Epidermal melanocyte (primary cell): ENCODE measurements at regions not wholly inside any gene's neighbourhood (a gene's known extent, or its start where the extent isn't known, plus 50 kb on each side); places are given as distances from the start of the nearest gene placed in this dataset.

Source experiments
- DNase-seq: peaks from one replicate; pipeline ENCODE4 v3.0.0; 2011; ENCODE audit warnings: low spot score; ENCODE audit not compliant: insufficient read length

GRCh38 chr4:181200076-181200475 is 1043.1 kb upstream of the TENM3 start:
- DNase-seq = no peak

- no peak for DNase-seq
Measured at GRCh38 chr4:181202240-181202639, 1041.0 kb upstream of the TENM3 start.

GRCh38 chr4:181204109-181204508 is 1039.1 kb upstream of the TENM3 start:
- no peak for DNase-seq

- no peak for DNase-seq
Measured at GRCh38 chr4:181213551-181213950, 1029.7 kb upstream of the TENM3 start.

GRCh38 chr4:181216501-181216900 is 1026.7 kb upstream of the TENM3 start:
- no peak for DNase-seq

GRCh38 chr4:181219783-181220416 is 1023.3 kb upstream of the TENM3 start:
- no peak for DNase-seq

- no peak for DNase-seq
Measured at GRCh38 chr4:181224852-181225251, 1018.4 kb upstream of the TENM3 start.

DNA sequence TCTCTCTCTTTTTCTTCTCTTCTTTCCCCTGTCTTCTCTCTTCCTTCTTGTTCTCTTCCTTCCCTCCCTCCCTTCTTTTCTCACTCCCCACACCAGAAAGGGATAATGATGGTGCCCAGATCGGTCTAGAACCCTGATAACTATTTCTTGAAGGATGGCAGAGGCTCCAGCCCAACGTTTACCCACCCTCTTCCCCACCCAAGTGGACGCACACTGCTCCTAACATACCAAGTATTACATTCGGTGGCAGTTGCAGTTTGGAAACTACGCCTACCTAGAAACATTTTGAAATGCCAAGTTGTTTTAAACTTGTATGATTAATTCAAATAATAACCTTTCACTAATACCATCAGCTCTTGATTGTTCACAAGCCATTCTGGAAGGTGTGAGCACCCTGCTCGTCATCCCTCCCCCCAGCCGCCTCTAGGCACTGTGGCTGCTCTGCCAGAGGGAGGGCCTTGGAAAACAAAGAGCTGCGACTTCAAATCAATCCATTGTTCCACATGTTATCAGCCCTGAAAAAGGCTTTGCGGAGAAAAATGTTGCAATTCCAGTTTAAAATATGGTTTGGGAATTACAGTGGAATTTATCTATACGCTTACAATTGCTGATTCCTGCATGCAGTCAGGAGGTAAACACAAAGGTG is 1017.5 kb upstream of the TENM3 start:
- DNase-seq = no peak

- no peak for DNase-seq
Measured at GRCh38 chr4:181234951-181235680, 1008.1 kb upstream of the TENM3 start.

DNA sequence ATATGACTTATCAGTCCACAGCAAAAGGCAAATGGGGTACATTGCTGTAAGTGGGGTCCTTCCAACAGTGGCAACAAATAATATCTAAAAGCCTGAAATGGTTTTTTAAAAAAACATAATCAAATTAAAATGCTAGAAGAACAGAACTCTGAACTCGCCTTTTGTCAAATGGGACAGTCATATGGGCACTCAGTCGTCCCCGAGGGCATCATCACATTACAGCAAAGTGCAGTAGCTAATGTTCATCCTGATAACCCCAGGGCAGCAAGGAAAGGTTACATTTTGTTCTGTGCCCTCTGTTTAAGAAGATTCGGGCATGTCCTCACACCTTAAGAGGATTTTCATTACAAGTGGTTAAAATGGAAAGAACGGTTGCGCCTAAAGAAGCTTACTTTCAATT is 997.9 kb upstream of the TENM3 start:
- DNase-seq = no peak

- no peak for DNase-seq
Measured at GRCh38 chr4:181249031-181249430, 994.2 kb upstream of the TENM3 start.

DNA sequence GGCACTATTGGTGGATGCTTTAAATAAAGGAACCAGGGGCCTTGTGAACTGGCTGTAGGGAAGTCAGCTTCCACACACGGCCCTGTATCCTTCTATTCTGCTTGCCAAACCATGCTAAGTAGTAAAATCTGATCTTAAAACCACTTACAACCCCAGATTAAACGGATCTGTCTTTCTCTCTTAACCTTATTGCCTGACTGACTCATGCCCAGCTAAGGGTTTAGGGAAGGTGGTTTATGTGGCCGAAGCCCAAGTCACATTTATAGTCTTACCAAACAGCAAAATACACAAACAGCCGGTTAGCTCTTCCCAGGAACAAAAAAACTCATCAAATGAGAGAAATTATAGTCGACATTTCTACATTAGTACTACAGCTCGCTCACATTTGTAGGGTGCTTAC is 988.4 kb upstream of the TENM3 start:
- no peak for DNase-seq

- no peak for DNase-seq
Measured at GRCh38 chr4:181258569-181258968, 984.6 kb upstream of the TENM3 start.

DNA sequence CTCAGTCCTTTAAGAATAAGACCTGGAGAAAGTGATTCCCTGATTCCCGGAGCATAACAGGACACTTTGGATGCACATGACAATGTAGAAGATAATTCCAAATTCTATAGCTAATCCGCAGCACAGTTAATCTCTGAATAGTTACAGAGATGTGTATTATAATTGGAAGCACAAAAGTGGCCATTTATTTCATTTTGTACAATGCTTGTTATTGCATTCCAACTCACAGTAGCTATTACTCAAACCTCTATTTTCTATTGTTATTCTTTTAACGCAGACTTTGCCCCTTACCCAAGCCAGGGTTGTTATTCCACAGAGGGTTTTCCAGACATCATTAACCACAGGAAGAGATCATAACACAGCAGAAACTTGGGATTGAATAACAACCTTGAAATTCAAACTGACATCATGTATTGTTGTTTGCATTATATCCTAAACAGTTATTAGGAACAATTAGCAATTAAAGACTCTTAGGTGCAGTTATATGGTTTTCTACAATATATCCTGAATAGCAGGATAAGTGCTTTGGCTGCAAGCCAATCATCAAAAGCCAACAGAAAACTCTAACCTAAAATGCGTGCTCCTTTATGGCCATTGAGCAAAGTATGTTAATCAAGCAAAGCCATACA is 984.0 kb upstream of the TENM3 start:
- DNase-seq = no peak

- DNase-seq = no peak
Measured at GRCh38 chr4:181261279-181261678, 981.9 kb upstream of the TENM3 start.

DNA sequence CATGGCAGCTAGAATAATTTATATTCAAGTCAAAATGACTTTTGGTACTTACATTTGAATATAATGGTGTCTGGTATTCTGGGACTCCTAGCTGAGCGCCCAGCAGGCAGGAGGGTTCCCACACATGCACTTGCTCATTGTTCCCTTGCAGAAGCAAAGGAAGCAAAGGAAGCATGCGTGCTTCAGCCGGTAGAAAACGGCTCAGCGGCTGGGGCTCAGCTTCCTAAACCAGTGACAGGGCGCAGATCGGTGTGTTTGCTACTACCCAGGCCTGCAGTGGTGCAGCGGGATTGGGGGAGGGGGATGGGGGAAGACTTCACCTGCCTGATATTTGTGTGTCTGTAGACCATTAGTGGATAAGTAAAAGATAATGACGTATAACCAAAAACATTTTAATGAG is 978.3 kb upstream of the TENM3 start:
- no peak for DNase-seq

DNA sequence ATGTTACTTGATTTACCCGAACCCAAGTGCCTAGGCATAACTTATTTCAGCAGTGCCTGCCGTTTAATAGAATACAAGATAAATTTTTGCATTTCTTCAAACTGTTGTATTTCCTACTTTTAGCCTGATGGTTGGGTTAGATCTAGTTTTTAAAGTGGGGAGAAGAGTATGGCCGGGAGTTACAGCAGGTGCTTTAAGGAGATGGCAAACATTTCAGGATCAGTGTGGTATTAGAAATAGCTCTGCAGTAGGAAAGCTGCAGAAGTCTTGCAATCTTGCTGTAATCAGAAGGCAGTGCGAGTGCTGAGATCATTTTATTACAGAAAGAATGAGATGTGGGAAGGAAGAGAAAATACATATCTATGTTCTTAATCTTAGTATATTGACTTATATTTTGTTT is 977.8 kb upstream of the TENM3 start:
- no peak for DNase-seq

GRCh38 chr4:181271116-181271640 is 972.0 kb upstream of the TENM3 start:
- DNase-seq = no peak

- no peak for DNase-seq
Measured at GRCh38 chr4:181272422-181272821, 970.8 kb upstream of the TENM3 start.

DNA sequence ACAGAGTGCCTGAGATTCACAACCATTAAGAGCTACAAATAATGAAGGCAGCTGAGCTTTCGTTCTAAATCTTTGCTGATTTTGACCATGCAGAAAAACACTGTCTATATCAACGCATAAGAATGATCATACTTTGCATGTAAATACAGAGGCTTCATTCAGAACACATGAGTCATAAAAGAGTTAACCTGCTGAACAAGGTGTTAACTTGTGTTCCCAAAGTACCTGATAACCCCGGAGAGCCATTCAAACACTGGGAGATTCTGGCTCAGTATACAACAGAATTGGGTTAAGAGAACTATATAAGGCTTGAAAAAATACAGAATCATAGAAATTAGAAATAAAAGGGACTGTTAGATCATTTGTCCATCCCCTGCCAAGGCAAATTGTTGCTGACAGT is 964.3 kb upstream of the TENM3 start:
- DNase-seq = no peak

DNA sequence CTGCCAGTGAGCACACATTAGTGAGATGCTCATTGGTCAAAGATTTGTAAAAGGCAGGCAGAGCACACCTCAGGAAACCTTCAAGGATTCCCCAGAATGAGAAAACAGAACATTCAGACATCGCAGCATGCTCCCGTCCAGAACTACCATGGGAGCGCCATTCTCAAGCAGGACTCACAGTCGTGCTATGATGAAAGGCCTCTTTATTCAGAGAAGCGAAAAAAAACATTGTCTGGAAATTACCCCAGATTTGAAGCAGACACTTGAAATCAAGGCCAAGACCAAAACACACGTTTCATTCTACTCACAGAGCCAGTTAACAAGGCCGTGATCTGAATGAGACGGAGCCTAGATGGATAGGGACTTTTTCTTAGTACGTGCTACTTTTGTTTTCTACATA is 961.8 kb upstream of the TENM3 start:
- DNase-seq = no peak

DNA sequence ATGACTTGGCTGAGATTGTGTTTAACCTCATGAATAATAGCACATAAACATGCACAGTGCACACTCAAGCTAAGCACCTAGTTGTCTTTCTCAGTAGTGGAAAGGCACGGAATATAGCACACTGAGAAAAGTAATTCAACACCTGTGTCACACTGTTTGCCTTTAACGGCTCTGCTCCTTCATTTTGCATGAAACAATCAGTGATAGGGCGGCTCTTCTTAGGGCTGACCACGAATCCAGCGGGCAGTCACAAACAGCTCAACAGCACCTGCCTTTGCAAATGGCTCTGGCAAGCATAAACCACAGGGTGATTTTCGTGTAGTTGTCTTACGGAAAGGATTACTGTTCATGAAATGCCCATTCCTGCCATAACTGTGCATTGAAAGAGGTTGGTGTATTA is 954.0 kb upstream of the TENM3 start:
- no peak for DNase-seq
